NCI-H2227 treated with DMSO at 0.1 percent for 48 hours (cell line): ENCODE measurements at regions not wholly inside any gene's neighbourhood (a gene's known extent, or its start where the extent isn't known, plus 50 kb on each side); places are given as distances from the start of the nearest gene placed in this dataset.

Source experiments
- DNase-seq: peaks from one replicate; lab custom pipeline; 2025; lab: John Stamatoyannopoulos, UW

GRCh38 chr3:168455814-168456213 lies 360.1 kb upstream of the GOLIM4 start:
- DNase-seq = no peak

DNA sequence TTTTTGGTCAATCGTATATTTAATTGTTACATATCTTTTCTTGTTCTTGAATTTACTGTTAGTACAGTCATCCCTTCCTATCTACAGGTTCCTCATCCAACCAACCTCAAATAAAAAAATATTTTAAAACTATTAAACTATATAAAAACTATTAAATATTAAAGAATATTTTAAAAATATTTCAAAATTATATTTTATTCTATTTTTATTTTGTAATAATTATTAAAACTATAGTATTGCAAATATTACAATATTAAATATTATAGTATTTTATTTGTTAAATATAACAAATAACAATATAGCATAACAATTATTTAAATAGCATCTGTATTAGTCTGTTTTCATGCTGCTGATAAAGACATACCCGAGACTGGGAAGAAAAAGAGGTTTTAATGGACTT lies 357.9 kb upstream of the GOLIM4 start:
- DNase-seq = no peak

GRCh38 chr3:168443965-168444364 lies 348.2 kb upstream of the GOLIM4 start:
- DNase-seq = no peak

DNA sequence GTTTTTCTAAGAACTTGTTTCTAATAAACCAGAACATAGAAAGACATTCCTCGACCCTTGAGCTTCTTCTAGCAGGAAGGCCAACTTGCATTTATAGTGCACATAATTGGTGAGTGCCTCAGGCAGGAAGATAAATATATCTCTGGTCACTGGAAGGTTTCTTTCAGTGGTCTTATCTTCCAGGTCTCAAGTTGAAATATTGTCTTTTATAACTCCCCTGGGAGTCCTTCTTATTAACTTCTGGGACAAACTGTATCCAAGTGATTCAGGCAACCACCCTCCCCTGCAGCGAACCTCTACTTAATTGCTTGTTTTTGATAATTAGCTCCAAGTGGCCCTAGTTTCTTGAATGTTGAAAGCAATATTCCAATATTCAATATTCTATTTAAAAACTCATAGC lies 346.8 kb upstream of the GOLIM4 start:
- DNase-seq = no peak

GRCh38 chr3:168436245-168436724 lies 340.6 kb upstream of the GOLIM4 start:
- DNase-seq = no peak

- DNase-seq = no peak
These were observed 335.8 kb upstream of the GOLIM4 start for GRCh38 chr3:168431491-168431890.

- no peak for DNase-seq
These were observed 332.2 kb upstream of the GOLIM4 start for GRCh38 chr3:168427835-168428475.

DNA sequence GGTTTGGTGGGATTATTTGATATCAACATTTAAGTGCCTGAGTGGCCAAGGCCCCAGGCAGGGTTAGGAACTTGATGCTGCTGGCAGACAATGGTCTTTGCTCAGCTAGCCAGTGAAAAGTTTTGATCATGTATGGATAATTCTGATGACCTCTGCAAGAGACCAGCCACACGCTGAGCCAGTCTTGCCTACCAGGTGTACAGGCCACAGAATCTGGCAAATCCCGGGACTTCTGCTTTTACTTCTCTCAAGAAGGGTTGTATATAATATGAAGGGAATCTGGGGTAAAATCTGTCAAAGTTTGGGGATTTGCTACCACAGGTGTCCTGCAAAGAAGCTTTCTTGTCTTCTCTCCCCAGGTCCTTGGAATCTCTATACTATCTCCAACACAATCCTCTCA lies 331.4 kb upstream of the GOLIM4 start:
- no peak for DNase-seq

GRCh38 chr3:168425936-168426595 lies 330.3 kb upstream of the GOLIM4 start:
- DNase-seq = no peak

DNA sequence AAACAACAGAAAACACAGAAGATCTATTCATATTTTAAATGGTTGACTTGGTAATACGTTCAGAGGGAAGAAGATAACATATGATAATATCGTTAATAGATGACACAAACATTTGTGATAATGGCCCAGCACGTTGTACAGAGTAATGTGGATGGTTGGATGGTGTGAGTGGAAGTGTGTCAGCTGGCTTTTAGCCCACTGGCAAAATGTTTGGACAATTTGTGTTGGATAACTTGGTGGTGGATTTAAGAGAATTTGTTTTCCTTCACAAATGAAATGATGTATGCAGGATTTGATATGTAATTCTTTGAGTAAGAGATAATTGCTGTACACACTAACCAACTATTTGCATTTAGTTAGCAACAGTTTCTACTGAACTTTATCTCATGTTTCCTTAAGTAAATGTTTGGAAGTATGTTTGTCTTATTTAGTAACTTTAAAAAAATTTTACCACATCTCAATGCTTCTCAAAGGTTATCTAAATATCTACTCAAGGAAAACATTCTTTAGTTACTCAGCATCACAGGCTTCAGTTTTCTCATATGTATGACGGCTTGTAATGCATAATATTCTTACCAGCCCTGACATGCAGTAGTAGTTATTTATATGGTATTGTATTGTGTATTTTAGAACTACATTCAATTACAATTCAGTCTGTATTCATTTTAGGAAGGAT lies 328.5 kb upstream of the GOLIM4 start:
- DNase-seq = no peak

- DNase-seq = no peak
These were observed 327.1 kb upstream of the GOLIM4 start for GRCh38 chr3:168422843-168423242.

DNA sequence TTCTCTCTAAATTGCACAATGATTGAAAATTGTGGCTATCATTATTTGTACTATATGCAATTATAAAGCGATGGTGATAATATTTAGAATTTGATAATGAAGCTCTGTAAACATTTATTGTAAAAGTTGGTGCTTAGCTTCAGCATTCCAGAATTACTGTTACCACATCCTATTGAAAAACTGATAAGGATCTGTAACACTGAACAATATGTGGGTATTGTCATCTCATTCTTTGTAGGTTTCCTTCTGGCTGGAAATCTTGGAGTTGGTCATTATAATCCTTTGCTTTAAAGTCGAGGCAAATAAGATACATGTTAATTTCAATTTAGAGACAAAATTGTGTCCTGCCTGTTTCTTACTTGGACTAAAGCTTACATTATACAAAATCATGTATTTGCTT lies 323.4 kb upstream of the GOLIM4 start:
- DNase-seq = no peak

GRCh38 chr3:168417016-168417415 lies 321.3 kb upstream of the GOLIM4 start:
- peak; percentile 40 for DNase-seq

DNA sequence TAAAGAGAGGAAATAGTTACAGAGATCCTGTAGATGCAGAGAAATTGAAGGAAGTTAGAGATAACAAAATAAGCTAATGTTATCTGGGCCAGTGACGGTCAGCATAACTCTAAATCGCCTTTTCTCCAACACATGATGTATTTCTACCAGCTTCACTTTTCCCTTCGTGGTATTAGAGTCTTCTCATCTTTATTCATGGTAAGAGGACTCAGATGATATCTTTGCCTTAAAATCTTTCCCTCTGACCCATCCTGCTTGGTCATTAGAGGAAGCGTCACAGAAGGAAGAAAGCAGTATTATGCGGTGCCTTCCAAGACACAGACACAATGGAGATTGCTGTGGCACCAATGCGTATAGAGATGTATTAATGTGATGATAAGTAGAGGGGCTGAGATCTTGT lies 320.7 kb upstream of the GOLIM4 start:
- no peak for DNase-seq

DNA sequence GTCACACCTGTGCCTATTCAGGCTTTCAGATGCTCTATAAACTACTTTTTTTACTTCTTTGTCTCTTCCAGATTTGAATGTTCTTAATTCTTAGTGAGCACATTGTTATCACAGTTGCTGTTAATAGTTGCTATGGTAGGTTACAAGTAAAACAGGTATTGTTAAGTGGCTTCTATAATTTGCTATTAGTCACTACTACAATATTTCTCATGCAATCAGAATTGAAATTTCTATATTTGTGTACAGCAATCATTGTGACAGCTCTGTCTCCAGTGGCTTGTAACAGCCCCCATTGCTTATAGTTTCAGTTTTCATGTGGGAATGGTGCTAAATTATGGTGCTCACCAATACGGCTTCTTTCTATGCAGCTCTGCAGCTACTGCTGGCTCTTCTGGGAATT lies 318.4 kb upstream of the GOLIM4 start:
- DNase-seq = no peak

GRCh38 chr3:168407381-168407780 lies 311.7 kb upstream of the GOLIM4 start:
- no peak for DNase-seq

GRCh38 chr3:168405288-168405687 lies 309.6 kb upstream of the GOLIM4 start:
- no peak for DNase-seq

GRCh38 chr3:168398371-168399025 lies 302.8 kb upstream of the GOLIM4 start:
- DNase-seq = no peak

DNA sequence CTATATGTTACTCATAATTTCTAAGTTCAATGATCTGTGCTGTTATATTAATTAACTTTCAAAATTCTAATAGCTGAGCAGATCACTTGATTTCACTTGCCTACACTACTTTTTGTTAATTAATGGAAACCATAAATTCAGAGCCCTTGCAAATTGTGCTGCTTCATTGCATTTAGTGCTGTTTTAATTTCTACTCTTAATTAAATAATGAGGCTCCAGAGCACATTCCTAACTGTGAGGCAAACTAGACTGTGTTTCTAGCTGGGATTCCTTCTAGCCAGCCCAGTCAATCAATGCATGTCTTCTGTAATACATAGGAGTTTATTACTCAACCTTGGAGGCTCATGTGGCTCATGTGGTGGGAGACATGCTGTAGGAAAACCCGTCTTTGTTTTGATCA lies 301.1 kb upstream of the GOLIM4 start:
- DNase-seq = no peak

DNA sequence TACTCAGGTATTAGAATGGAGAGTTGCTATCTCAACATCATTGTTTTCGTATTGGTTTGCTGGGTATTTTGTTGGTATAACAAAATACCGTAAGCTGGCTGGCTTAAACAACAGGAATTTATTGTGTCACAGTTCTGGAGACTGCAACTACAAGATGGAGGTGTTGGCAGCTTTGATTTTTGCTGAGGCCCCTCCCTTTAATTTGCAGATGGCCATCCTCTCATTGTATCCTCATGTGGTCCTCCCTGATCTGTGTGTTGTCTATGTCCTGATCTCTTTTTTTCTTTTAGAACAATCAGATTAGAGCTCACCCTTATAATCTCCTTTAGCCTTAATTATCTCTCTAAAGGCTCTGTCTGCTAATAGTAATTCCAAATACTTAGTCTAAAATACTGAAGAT lies 299.8 kb upstream of the GOLIM4 start:
- no peak for DNase-seq

- DNase-seq = no peak
These were observed 298.7 kb upstream of the GOLIM4 start for GRCh38 chr3:168394439-168394838.

DNA sequence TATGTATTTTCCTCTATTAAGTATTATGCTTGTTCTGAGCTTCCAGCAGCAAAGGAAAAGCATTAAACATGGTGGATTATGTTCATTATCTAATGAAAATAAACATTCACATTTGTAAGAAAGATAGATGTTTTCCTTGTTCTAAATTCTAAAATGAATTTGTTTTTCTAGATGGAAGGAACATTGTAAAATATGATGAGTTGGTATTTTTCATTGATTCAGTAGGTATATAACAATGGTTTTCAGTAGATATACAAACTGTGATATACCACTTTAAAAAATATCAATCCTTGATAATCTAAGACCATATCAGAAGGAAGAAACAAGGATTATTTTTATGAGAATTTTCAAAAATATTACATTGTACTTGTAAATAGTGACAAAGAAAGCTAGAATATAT lies 290.6 kb upstream of the GOLIM4 start:
- no peak for DNase-seq

DNA sequence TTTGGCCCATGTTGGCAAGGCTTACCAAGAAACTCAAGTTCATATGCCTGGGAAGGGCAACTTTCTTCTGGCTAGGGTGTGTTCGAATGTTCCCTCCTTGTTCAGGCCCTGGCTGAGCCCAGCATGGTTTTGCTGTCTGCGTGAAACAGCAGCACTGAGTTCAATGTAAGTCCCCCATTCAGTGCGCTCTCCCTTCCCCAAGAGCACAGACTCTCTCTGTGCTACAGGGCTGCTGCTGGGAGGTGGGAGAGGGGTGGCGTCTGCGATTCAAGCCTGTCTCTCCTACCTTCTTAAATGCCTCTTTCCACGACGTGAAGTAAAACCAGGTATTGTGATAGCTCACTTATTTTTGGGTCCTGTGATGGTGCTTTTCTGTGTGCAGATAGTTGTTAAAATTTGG lies 289.3 kb upstream of the GOLIM4 start:
- no peak for DNase-seq
